Activated T-helper 9 cell treated with anti-CD3 and anti-CD28 coated beads, Interleukin-2, amount 50 U/mL, for 16 hours (primary cell): ENCODE measurements at regions not wholly inside any gene's neighbourhood (a gene's known extent, or its start where the extent isn't known, plus 50 kb on each side); places are given as distances from the start of the nearest gene placed in this dataset.

ENCODE experiments used
- DNase-seq: peaks from one replicate; pipeline ENCODE4 v3.0.0-alpha.2; 2020; ENCODE audit warnings: low read depth

DNA sequence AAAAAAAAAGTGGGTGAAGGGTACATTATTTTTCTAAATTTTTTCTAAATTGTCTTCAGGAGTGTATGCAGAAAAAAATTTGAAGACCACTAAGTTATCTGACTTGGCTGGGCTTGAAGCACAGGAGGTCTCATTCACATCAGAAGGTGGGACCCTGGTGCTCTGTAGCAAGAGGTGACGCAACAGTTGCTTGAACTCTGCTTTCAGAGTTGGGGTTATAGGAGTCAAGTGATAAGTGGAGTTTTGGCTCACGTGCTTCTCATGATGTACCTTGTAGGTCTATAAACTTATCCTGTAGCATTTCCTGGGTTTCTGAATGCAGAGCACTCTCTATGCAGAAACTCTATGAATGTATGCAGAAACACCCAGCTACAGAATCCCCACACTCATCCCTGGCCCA is 58.5 kb upstream of the FOXC1 start:
- no peak for DNase-seq

DNA sequence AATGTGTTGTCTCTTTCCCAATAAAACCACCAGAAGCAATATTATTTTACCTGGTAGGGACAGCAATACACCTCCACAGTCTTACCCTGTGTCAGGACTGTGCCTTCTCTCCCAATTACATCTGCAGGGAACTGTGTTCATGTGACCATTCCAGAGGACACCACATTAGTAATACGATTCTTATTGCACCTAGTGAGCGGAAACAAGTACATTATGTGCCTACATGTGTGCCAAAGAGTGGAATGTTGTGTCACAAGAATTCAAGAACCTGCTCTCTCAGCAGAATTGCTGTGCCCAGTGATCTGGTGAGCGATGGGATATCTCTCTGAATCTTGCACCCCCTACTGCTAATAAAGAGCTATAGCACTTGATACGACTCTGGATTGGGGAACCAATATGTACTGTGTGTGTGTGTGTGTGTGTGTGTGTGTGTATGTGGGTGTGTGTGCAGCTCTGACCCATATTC is 57.4 kb upstream of the FOXC1 start:
- DNase-seq = no peak

- no peak for DNase-seq
These were observed 56.1 kb upstream of the FOXC1 start for GRCh38 chr6:1553562-1554083.

DNA sequence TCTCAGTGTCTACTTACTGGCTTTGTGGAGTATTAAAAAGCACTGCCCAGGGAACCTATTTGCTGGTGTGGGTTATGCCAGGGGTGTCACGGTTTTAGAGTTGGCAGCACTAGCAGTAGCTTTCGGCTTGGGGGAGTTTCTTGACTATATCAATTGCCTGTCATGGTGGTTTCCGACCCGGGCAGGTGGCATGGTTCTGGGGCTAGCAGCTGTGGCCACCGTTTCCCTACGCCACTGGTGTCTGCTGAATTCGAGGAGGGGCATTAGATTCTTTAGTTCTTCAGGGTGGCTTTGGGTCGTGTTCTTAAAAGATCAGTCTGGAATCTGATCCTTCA is 55.6 kb upstream of the FOXC1 start:
- DNase-seq = no peak

- peak; percentile 37 for DNase-seq
These were observed 55.0 kb upstream of the FOXC1 start for GRCh38 chr6:1554476-1555310.

GRCh38 chr6:1558388-1558787 is 51.3 kb upstream of the FOXC1 start:
- no peak for DNase-seq
